ENCODE measurements at regions not wholly inside any gene's neighbourhood (a gene's known extent, or its start where the extent isn't known, plus 50 kb on each side); places are given as distances from the start of the nearest gene placed in this dataset.

- in situ Hi-C loops (cut with HindIII; ENCODE audit: low sequenced_read_pairs): no loop called here
- no peak for TF ChIP-seq CTCF (IDR thresholded peaks at IDR 0.05; ENCODE audit: low read depth, low read length, missing control alignments)
- no peak for DNase-seq (ENCODE audit: low read depth)
- H3K4me3 ChIP-seq (ENCODE audit: low read depth, low read length): no peak overlapping the region
Observed at GRCh38 chr12:75666126-75666938, 154.9 kb upstream of the KRR1 start.

- in situ Hi-C loops (cut with HindIII; ENCODE audit: low sequenced_read_pairs): no loop called here
- no peak overlapping the region for H3K4me3 ChIP-seq (ENCODE audit: low read depth, low read length)
- no peak for DNase-seq (ENCODE audit: low read depth)
Observed at GRCh38 chr12:75665216-75665615, 153.8 kb upstream of the KRR1 start.

GRCh38 chr12:75662511-75663159 lies 151.2 kb upstream of the KRR1 start:
- in situ Hi-C loops (cut with HindIII; ENCODE audit: low sequenced_read_pairs): no loop called here
- H3K4me3 ChIP-seq (ENCODE audit: low read depth, low read length): no peak overlapping the region
- no peak for TF ChIP-seq CTCF (IDR thresholded peaks at IDR 0.05; ENCODE audit: low read depth, low read length, missing control alignments)
- DNase-seq (ENCODE audit: low read depth): no peak

More at GRCh38 chr12:75665216-75665615, 153.8 kb upstream of the KRR1 start:
- no peak for TF ChIP-seq CTCF (IDR thresholded peaks at IDR 0.05; ENCODE audit: low read depth, low read length, missing control alignments)

GRCh38 chr12:75661908-75662307 lies 150.5 kb upstream of the KRR1 start:
- no peak for TF ChIP-seq CTCF (IDR thresholded peaks at IDR 0.05; ENCODE audit: low read depth, low read length, missing control alignments)
- DNase-seq (ENCODE audit: low read depth): peak; percentile 81

GRCh38 chr12:75660805-75661404 lies 149.5 kb upstream of the KRR1 start:
- H3K4me3 ChIP-seq (ENCODE audit: low read depth, low read length): no peak overlapping the region
- no peak for TF ChIP-seq CTCF (IDR thresholded peaks at IDR 0.05; ENCODE audit: low read depth, low read length, missing control alignments)
- in situ Hi-C loops (cut with HindIII; ENCODE audit: low sequenced_read_pairs): no loop called here
- peak; percentile 53 for DNase-seq (ENCODE audit: low read depth)

More at GRCh38 chr12:75661908-75662307, 150.5 kb upstream of the KRR1 start:
- H3K4me3 ChIP-seq (ENCODE audit: low read depth, low read length): no peak overlapping the region
- in situ Hi-C loops (cut with HindIII; ENCODE audit: low sequenced_read_pairs): no loop called here

GRCh38 chr12:75660107-75660530 lies 148.7 kb upstream of the KRR1 start:
- no peak for DNase-seq (ENCODE audit: low read depth)
- no peak for TF ChIP-seq CTCF (IDR thresholded peaks at IDR 0.05; ENCODE audit: low read depth, low read length, missing control alignments)
- in situ Hi-C loops (cut with HindIII; ENCODE audit: low sequenced_read_pairs): no loop called here
- no peak overlapping the region for H3K4me3 ChIP-seq (ENCODE audit: low read depth, low read length)

Measured in astrocyte of the cerebellum (primary cell).